Stimulated activated CD8-positive, alpha-beta memory T cell treated with anti-CD3 and anti-CD28 coated beads, Interleukin-7, amount 100 ng/mL, for 1 hour (primary cell): ENCODE measurements at regions not wholly inside any gene's neighbourhood (a gene's known extent, or its start where the extent isn't known, plus 50 kb on each side); places are given as distances from the start of the nearest gene placed in this dataset.
"Not testable (repeated sequence)": the region's sequence is repeated elsewhere in the genome, so short reads cannot be mapped to it uniquely, and the experiment has no call there.

Experiments used
- DNase-seq, 2 donors: peaks; one replicate each; pipeline ENCODE4 v3.0.0-alpha.2; 2020; ENCODE audit warnings: low read depth in 2 of 2

GRCh38 chr2:173545364-173545763 lies 190.7 kb downstream of the CDCA7 start:
- no peak for DNase-seq

- DNase-seq = no peak
These were observed 192.8 kb downstream of the CDCA7 start for GRCh38 chr2:173547499-173547898.

- no peak for DNase-seq
These were observed 195.5 kb downstream of the CDCA7 start for GRCh38 chr2:173550143-173550542.

- DNase-seq = no peak
These were observed 197.9 kb downstream of the CDCA7 start for GRCh38 chr2:173552531-173552930.

- DNase-seq = no peak
These were observed 198.9 kb downstream of the CDCA7 start for GRCh38 chr2:173553593-173553992.

- DNase-seq = no peak
These were observed 201.2 kb downstream of the CDCA7 start for GRCh38 chr2:173555833-173556232.

GRCh38 chr2:173556816-173557215 lies 202.1 kb downstream of the CDCA7 start:
- no peak for DNase-seq

- DNase-seq = no peak
These were observed 202.8 kb downstream of the CDCA7 start for GRCh38 chr2:173557497-173557896.

GRCh38 chr2:173567493-173567892 lies 212.8 kb downstream of the CDCA7 start:
- no peak for DNase-seq

- no peak for DNase-seq
These were observed 213.4 kb downstream of the CDCA7 start for GRCh38 chr2:173568054-173568453.

GRCh38 chr2:173571021-173571821 lies 216.5 kb downstream of the CDCA7 start:
- no peak for DNase-seq

GRCh38 chr2:173571887-173572680 lies 217.4 kb downstream of the CDCA7 start:
- no peak for DNase-seq

- DNase-seq = no peak
These were observed 218.2 kb downstream of the CDCA7 start for GRCh38 chr2:173572848-173573247.

- not testable (repeated sequence) for DNase-seq
These were observed 219.1 kb downstream of the CDCA7 start for GRCh38 chr2:173573782-173574181.

GRCh38 chr2:173574324-173575112 lies 219.8 kb downstream of the CDCA7 start:
- no peak for DNase-seq

- DNase-seq = no peak
These were observed 223.9 kb downstream of the CDCA7 start for GRCh38 chr2:173578404-173579107.

- DNase-seq = no peak
These were observed 225.7 kb downstream of the CDCA7 start for GRCh38 chr2:173580351-173580750.

GRCh38 chr2:173580956-173581355 lies 226.3 kb downstream of the CDCA7 start:
- no peak for DNase-seq

- no peak for DNase-seq
These were observed 228.5 kb downstream of the CDCA7 start for GRCh38 chr2:173583196-173583595.

GRCh38 chr2:173584000-173584399 lies 229.3 kb downstream of the CDCA7 start:
- DNase-seq = no peak

- no peak for DNase-seq
These were observed 230.2 kb downstream of the CDCA7 start for GRCh38 chr2:173584676-173585458.
